CD14-positive monocyte (primary cell): ENCODE measurements at regions not wholly inside any gene's neighbourhood (a gene's known extent, or its start where the extent isn't known, plus 50 kb on each side); places are given as distances from the start of the nearest gene placed in this dataset.

Experiments
- DNase-seq, 3 donors: peaks; one replicate each; pipeline ENCODE4 v3.0.0-alpha.2; 2011 to 2022
- H2AFZ ChIP-seq: 2 replicates; pipeline ENCODE4 v1.6.0; 2012; ENCODE audit warnings: mild to moderate bottlenecking, low read depth, low read length, inconsistent platforms; ENCODE audit not compliant: insufficient read depth, poor library complexity, severe bottlenecking
- H3K27ac ChIP-seq, 2 donors: 1 replicate in 1 of 2; 2 replicates in 1 of 2; pipeline ENCODE4 v1.5.1; 2012 to 2013; ENCODE audit warnings: low read length in 2 of 2, control low read depth in 1 of 2, inconsistent platforms in 1 of 2, low read depth in 1 of 2, mild to moderate bottlenecking in 1 of 2
- H3K27me3 ChIP-seq, 2 donors: one replicate each; pipeline versions ENCODE4 v1.6.0 to v1.6.1; 2011 to 2013; ENCODE audit warnings: low read length in 2 of 2; ENCODE audit not compliant: control insufficient read depth in 2 of 2, insufficient read depth in 2 of 2
- H3K36me3 ChIP-seq, 2 donors: replicated peaks in 1 of 2; 1 replicate in 1 of 2; 2 replicates in 1 of 2; pipeline versions ENCODE4 v1.5.1 to v1.6.1; 2012 to 2013; ENCODE audit warnings: low read length in 2 of 2, control low read depth in 1 of 2, inconsistent platforms in 1 of 2, mild to moderate bottlenecking in 1 of 2; ENCODE audit not compliant: insufficient read depth in 2 of 2, control insufficient read depth in 1 of 2
- H3K4me1 ChIP-seq, 2 donors: 1 replicate in 1 of 2; 2 replicates in 1 of 2; pipeline versions ENCODE4 v1.5.1 to v1.6.1; 2012 to 2013; ENCODE audit warnings: low read length in 2 of 2, control low read depth in 1 of 2, inconsistent platforms in 1 of 2, mild to moderate bottlenecking in 1 of 2, moderate library complexity in 1 of 2; ENCODE audit not compliant: insufficient read depth in 2 of 2, control insufficient read depth in 1 of 2
- H3K4me2 ChIP-seq: replicated peaks from 2 replicates; pipeline ENCODE3; 2012; ENCODE audit warnings: low read length, moderate library complexity, mild to moderate bottlenecking; ENCODE audit not compliant: poor library complexity, severe bottlenecking; ENCODE audit errors: extremely low read depth
- H3K4me3 ChIP-seq, 3 experiments: fragments of 200-600 bp in 1 of 3; sonication (generic) in 1 of 3; replicated peaks in 1 of 3; 1 replicate in 2 of 3; 2 replicates in 1 of 3; pipeline ENCODE4 v1.5.1; 2011 to 2013; ENCODE audit warnings: low read length in 3 of 3, mild to moderate bottlenecking in 3 of 3, control low read depth in 2 of 3, low read depth in 2 of 3, inconsistent platforms in 1 of 3, moderate library complexity in 1 of 3
- H3K79me2 ChIP-seq: 2 replicates; pipeline ENCODE4 v1.6.0; 2012; ENCODE audit warnings: mild to moderate bottlenecking, control low read depth, inconsistent platforms, low read length, moderate library complexity; ENCODE audit not compliant: insufficient read depth
- H3K9ac ChIP-seq: 2 replicates; pipeline ENCODE4 v1.6.0; 2017; ENCODE audit warnings: low read length, mild to moderate bottlenecking; ENCODE audit not compliant: insufficient read depth, poor library complexity, severe bottlenecking
- H3K9me3 ChIP-seq, 2 donors: replicated peaks in 1 of 2; 1 replicate in 1 of 2; 2 replicates in 1 of 2; pipeline versions ENCODE4 v1.5.1 to v1.6.1; 2012 to 2013; ENCODE audit warnings: low read length in 2 of 2, control low read depth in 1 of 2; ENCODE audit not compliant: control insufficient read depth in 1 of 2, insufficient read depth in 1 of 2
- H4K20me1 ChIP-seq: 2 replicates; pipeline ENCODE4 v1.6.0; 2012; ENCODE audit warnings: mild to moderate bottlenecking, low read length, control low read depth, moderate library complexity; ENCODE audit not compliant: insufficient read depth
- H3K27ac Mint-ChIP-seq, 7 donors: one replicate each; pipeline ENCODE4 v1.8.0; 2020; ENCODE audit warnings: mild to moderate bottlenecking in 7 of 7, mixed read lengths in 7 of 7, moderate library complexity in 6 of 7, inconsistent platforms in 2 of 7
- H3K27me3 Mint-ChIP-seq, 3 donors: one replicate each; pipeline ENCODE4 v1.8.0; 2021 to 2022; ENCODE audit warnings: low read depth in 3 of 3, mild to moderate bottlenecking in 3 of 3, mixed read lengths in 3 of 3, moderate library complexity in 3 of 3, inconsistent platforms in 1 of 3
- H3K36me3 Mint-ChIP-seq, 2 donors: one replicate each; pipeline ENCODE4 v1.8.0; 2020; ENCODE audit warnings: mixed read lengths in 2 of 2, inconsistent platforms in 1 of 2, mild to moderate bottlenecking in 1 of 2
- H3K4me1 Mint-ChIP-seq: one replicate; pipeline ENCODE4 v1.8.0; 2020; ENCODE audit warnings: mild to moderate bottlenecking, mixed read lengths
- H3K4me3 Mint-ChIP-seq, 2 donors: one replicate each; pipeline ENCODE4 v1.8.0; 2020; ENCODE audit warnings: mild to moderate bottlenecking in 2 of 2, mixed read lengths in 2 of 2, moderate library complexity in 1 of 2
- H3K9me3 Mint-ChIP-seq, 7 donors: one replicate each; pipeline ENCODE4 v1.8.0; 2020 to 2022; ENCODE audit warnings: mixed read lengths in 7 of 7, mild to moderate bottlenecking in 6 of 7, moderate library complexity in 6 of 7, inconsistent platforms in 2 of 7
- WGBS: methylation state at CpG from one replicate; pipeline ENCODE4 v1.1.5; 2013; ENCODE audit warnings: missing lambda C conversion rate; ENCODE audit not compliant: insufficient coverage; 5-methylcytosine and 5-hydroxymethylcytosine counted together
- intact Hi-C, 2 donors: fragments of 100-400 bp; cut with micrococcal nuclease; formaldehyde crosslinking; loops; one replicate each; pipeline versions ENCODE4 v1.15.0 to v1.15.1; 2023
- TF ChIP-seq, protein P1 (sequence below): fragments of 200-600 bp; IDR thresholded peaks from one replicate; pipeline ENCODE4 v1.8.0; 2022; ENCODE audit warnings: antibody characterized with exemption, mild to moderate bottlenecking

DNA sequence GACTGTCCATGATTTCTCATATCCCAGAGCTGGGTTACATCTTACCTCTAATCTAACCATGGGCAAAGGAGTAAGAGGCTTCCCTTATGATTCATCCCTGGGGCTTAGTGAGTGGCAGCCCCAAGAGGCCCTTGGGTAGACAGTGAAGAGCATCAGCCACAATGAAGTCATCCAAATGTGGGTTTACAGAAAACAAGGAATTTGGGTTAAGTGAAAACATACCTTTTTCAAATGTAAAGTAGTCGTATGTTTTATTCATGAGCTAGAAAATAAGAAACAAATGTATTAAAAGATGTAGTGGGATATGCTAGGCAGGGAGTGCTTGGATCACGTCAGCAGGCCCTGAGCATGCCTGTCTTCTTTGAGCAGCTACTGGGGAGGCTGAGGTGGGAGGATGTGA lies 54.0 kb upstream of the ELK3 start:
- Histone ChIP-seq H3K36me3 (no peaks in the 10 kb centered on the region), H3K4me2 (no peak overlapping the region), H3K9me3 (no peaks in the 10 kb centered on the region), H3K27me3 (no peaks in the 10 kb centered on the region), H3K4me1 (peaks cover 36 to 47% of the 10 kb centered on the region in 2 donors), H3K9ac (no peak overlapping the region), H2AFZ (no peak overlapping the region), H3K79me2 (no peaks in the 10 kb centered on the region), H3K4me3 (no peak overlapping the region), H3K27ac (no peak overlapping the region), H4K20me1 (no peaks in the 10 kb centered on the region)
- Mint-ChIP-seq H3K27ac (no peak overlapping the region), H3K4me3 (no peak overlapping the region), H3K27me3 (peaks cover 0 to 4% (median 2%) of the 10 kb centered on the region in 3 donors), H3K4me1 (peaks cover 47% of the 10 kb centered on the region), H3K36me3 (peaks cover 0 to 3% of the 10 kb centered on the region in 2 donors), H3K9me3 (peaks cover 0 to 6% (median 0%) of the 10 kb centered on the region in 7 donors)
- TF ChIP-seq, protein P1, sequence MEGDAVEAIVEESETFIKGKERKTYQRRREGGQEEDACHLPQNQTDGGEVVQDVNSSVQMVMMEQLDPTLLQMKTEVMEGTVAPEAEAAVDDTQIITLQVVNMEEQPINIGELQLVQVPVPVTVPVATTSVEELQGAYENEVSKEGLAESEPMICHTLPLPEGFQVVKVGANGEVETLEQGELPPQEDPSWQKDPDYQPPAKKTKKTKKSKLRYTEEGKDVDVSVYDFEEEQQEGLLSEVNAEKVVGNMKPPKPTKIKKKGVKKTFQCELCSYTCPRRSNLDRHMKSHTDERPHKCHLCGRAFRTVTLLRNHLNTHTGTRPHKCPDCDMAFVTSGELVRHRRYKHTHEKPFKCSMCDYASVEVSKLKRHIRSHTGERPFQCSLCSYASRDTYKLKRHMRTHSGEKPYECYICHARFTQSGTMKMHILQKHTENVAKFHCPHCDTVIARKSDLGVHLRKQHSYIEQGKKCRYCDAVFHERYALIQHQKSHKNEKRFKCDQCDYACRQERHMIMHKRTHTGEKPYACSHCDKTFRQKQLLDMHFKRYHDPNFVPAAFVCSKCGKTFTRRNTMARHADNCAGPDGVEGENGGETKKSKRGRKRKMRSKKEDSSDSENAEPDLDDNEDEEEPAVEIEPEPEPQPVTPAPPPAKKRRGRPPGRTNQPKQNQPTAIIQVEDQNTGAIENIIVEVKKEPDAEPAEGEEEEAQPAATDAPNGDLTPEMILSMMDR, result no peak
- DNase-seq, result no peak
- 96% methylated on average over 2 of the region's 2 CpGs for WGBS
- intact Hi-C loops, result no loop called here

DNA sequence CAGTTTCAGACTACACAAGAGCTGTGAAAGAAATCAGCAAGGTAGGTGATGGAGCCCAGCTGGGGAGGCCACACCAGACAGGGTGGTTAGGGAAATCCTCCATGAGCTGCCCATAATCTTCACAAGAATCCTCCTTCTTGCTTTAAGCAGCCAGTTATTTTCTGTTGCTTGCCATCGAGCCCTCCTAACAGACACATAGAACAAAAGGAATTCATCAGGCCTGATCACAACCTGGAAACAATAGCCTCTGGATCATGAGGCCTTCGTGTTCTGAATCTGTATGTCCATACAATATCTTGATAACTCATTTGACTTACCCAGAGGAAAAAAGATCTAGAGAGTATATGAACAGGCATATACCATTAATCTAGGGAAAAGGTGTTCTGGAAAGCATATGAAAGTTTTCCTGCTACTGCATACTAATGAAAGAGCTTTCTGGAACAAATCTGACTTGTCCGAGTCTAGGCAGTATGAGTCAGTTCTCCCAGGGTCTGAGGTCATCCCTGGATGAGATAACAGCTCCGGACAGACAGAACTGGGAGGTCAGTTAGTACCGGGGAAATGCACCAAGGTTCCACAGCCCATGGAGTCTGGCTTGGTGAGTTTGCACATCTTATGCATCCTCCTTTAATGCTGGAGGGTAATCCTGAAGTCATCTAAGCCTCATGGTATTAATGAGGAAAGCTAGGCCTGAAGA lies 52.8 kb upstream of the ELK3 start:
- Histone ChIP-seq H2AFZ (no peak overlapping the region), H4K20me1 (no peaks in the 10 kb centered on the region), H3K27ac (no peak overlapping the region), H3K4me1 (peaks cover 31 to 36% of the 10 kb centered on the region in 2 donors), H3K79me2 (no peaks in the 10 kb centered on the region), H3K4me3 (no peak overlapping the region), H3K9ac (no peak overlapping the region), H3K27me3 (no peaks in the 10 kb centered on the region), H3K9me3 (no peaks in the 10 kb centered on the region), H3K36me3 (no peaks in the 10 kb centered on the region), H3K4me2 (no peak overlapping the region)
- DNase-seq, result no peak
- Mint-ChIP-seq H3K4me3 (no peak overlapping the region), H3K36me3 (peaks cover 0 to 3% of the 10 kb centered on the region in 2 donors), H3K27me3 (peaks cover 0 to 4% (median 2%) of the 10 kb centered on the region in 3 donors), H3K9me3 (peaks cover 0 to 5% (median 0%) of the 10 kb centered on the region in 7 donors), H3K4me1 (peaks cover 36% of the 10 kb centered on the region), H3K27ac (no peak overlapping the region)
- intact Hi-C loops, result no loop called here
- TF ChIP-seq, protein P1, result no peak
- WGBS, result 100% methylated on average over 3 of the region's 5 CpGs
